ENCODE measurements at regions not wholly inside any gene's neighbourhood (a gene's known extent, or its start where the extent isn't known, plus 50 kb on each side); places are given as distances from the start of the nearest gene placed in this dataset.

DNA sequence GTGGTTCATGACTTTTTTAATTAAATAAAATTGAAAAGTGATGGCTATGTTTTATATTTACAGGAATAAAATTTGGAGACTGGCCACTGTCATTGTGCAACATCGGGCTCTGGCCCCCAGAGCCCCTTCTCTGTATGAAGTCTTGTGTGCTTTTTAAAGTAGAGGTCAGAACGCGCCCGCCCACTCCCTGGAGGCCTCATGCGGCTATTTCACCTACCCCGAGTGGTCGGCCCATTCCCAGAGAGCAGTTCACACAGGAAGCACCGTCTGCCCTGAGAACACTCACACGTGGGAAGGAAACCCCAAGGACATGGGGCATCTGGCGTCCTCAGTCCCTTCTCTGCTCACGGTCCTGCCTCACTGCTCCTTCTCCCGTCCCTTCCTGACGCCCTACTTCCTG lies 296.9 kb upstream of the SALL3 start:
- no peaks in the 10 kb centered on the region for H3K27me3 ChIP-seq (replicated peaks; ENCODE audit: control insufficient read depth, insufficient read depth, low read length)
- no peaks in the 10 kb centered on the region for H3K4me1 ChIP-seq (ENCODE audit: control insufficient read depth, insufficient read depth, low read length)
- H3K4me3 ChIP-seq (ENCODE audit: low read length): no peak overlapping the region
- H3K9ac ChIP-seq (ENCODE audit: low read length): no peak overlapping the region
- H3K9me3 ChIP-seq (ENCODE audit: control insufficient read depth, low read length): no peaks in the 10 kb centered on the region
- H3K36me3 ChIP-seq (ENCODE audit: control insufficient read depth, insufficient read depth, low read length, severe bottlenecking): no peaks in the 10 kb centered on the region
- DNase-seq (ENCODE audit: low read depth): no peak

DNA sequence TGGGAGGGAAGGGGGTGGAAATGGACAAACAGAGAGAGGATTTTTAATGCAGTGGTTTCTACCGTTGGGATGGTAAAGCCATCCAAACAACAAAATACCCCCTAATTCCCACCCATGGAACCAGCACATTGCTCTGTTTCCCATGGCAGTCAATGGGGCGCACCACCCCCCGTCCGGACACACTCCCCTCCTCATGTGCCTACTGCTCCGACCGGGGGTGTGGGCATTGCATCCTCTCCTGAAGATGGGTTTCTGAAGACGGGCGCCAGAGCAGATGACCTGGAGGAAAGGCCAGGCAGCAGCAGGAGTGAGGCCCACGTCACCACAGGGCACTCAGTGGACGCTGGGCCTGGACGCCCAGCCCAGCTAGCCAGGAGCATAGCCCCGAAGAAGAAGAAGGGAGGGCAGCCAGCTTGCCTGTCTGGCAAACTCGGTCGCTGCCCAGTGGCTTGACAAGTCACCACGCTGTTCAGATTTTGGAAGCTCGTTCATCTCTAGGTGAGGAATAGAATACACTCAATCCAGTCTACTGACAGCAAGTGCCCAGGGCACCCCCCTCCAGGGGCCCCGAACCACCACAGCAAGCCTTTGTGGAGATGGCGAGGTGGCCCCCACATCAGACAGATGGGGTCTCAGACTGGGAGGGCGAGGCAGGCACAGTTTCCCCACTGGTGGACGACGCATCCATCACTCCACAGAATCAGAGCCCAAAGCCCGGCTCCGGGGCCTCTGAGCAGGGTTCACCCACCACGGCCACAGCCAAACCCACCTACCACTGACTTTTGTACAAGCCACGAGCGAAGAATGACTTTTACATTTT lies 296.2 kb upstream of the SALL3 start:
- H3K36me3 ChIP-seq (ENCODE audit: control insufficient read depth, insufficient read depth, low read length, severe bottlenecking): no peaks in the 10 kb centered on the region
- no peak overlapping the region for H3K4me3 ChIP-seq (ENCODE audit: low read length)
- no peaks in the 10 kb centered on the region for H3K27me3 ChIP-seq (replicated peaks; ENCODE audit: control insufficient read depth, insufficient read depth, low read length)
- DNase-seq (ENCODE audit: low read depth): no peak
- H3K9me3 ChIP-seq (ENCODE audit: control insufficient read depth, low read length): no peaks in the 10 kb centered on the region
- H3K9ac ChIP-seq (ENCODE audit: low read length): no peak overlapping the region
- no peaks in the 10 kb centered on the region for H3K4me1 ChIP-seq (ENCODE audit: control insufficient read depth, insufficient read depth, low read length)

DNA sequence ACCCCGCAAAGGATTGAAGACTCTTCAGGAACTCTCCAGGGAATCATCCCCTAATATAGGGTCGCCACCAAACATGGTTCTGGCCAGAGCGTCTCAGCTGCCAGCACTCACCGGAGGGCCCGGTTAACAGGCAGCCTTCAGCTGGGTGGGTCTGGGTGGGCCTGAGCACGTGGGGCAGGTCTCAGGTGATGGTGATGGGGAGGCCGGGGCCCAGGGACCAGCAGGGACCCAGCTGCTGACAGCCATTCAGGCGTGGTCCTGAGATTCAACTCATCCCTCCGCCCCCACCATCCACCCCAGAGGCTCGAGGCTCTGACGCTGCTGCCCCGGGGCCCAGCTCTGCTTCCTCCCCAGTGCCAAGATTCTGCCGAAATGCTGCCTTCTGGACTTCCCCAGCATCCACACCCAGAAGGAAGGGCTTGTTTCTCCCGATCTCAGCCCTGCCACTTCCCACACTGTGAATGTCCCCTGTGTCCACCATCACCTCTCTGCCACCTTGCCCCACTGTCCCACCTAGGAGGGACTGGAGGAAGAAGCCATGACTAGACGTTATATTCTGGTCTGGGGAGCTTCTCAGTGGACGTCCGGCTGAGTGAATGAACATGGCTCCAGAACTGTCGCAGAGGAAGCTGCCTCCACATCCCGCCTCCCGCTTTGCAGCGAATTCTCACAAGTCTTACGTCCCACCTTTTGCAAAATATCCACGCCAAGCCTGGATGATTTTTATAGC lies 294.2 kb upstream of the SALL3 start:
- H3K4me3 ChIP-seq (ENCODE audit: low read length): no peak overlapping the region
- no peaks in the 10 kb centered on the region for H3K27me3 ChIP-seq (replicated peaks; ENCODE audit: control insufficient read depth, insufficient read depth, low read length)
- H3K36me3 ChIP-seq (ENCODE audit: control insufficient read depth, insufficient read depth, low read length, severe bottlenecking): no peaks in the 10 kb centered on the region
- H3K9ac ChIP-seq (ENCODE audit: low read length): no peak overlapping the region
- no peaks in the 10 kb centered on the region for H3K4me1 ChIP-seq (ENCODE audit: control insufficient read depth, insufficient read depth, low read length)
- DNase-seq (ENCODE audit: low read depth): no peak
- no peaks in the 10 kb centered on the region for H3K9me3 ChIP-seq (ENCODE audit: control insufficient read depth, low read length)

DNA sequence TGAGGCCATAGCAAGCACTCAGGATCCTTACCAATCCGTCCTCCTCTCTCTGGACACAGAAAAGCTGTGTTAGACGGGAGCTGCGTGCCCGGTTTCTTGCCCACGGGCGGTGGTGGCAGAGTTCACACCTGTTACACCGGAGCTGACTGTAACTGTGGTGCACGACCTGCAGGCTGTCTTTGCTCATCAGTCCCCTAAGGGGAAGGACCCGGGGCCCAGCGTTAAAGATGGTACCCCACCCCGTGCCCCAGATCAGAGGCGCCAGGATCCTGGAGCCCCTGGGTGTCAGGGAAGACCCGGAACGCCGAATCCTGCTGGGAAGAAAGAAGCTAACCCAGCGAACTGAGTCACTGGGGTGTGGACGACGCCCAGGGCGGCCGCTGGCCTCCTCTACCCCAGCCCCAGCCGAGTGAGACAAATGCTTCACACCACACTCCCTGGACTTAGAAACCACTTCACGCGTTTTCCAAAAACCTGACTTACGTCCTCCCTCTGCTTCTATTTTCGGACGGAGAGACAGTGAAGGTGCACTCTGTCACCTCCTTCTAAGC lies 293.6 kb upstream of the SALL3 start:
- H3K27me3 ChIP-seq (replicated peaks; ENCODE audit: control insufficient read depth, insufficient read depth, low read length): no peaks in the 10 kb centered on the region
- H3K4me1 ChIP-seq (ENCODE audit: control insufficient read depth, insufficient read depth, low read length): no peaks in the 10 kb centered on the region
- H3K9me3 ChIP-seq (ENCODE audit: control insufficient read depth, low read length): no peaks in the 10 kb centered on the region
- H3K9ac ChIP-seq (ENCODE audit: low read length): no peak overlapping the region
- no peak for DNase-seq (ENCODE audit: low read depth)
- H3K36me3 ChIP-seq (ENCODE audit: control insufficient read depth, insufficient read depth, low read length, severe bottlenecking): no peaks in the 10 kb centered on the region
- no peak overlapping the region for H3K4me3 ChIP-seq (ENCODE audit: low read length)

DNA sequence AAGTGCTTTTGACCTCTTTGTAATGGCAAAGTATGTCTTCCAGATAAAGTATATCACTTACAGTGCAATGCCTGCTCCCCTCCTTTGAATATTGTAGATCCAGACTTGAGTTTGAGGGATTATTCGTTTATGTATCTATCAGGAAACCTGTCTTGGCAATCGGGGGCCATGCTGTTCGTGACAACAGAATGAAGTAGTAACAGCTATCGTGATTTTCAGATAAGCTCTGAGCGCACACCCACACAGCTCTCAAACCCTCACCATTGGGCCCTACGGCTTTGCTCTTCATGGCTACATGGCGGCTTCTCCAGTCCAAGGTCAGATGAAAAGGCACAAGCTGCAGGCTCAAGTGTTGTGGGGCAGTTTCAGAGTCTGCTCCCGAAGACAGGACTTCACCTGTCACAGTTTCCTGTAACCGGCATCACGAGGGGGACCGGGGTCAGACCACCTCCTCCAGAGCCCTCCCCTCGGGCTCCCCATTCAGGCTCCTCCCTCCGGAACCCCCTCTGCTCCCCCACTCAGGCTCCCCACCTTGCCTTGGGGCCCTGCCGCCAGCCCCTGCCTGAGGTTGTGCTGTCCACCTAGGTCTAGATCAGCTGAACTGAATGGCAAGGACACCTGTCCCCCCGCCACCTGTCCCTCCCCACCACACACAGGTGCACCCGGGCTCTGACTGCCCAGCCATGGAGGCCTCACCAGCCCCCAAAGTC lies 292.5 kb upstream of the SALL3 start:
- Histone ChIP-seq H3K4me3 (ENCODE audit: low read length) (no peak overlapping the region), H3K4me1 (ENCODE audit: control insufficient read depth, insufficient read depth, low read length) (no peaks in the 10 kb centered on the region), H3K36me3 (ENCODE audit: control insufficient read depth, insufficient read depth, low read length, severe bottlenecking) (no peaks in the 10 kb centered on the region), H3K9me3 (ENCODE audit: control insufficient read depth, low read length) (no peaks in the 10 kb centered on the region), H3K9ac (ENCODE audit: low read length) (no peak overlapping the region), H3K27me3 (replicated peaks; ENCODE audit: control insufficient read depth, insufficient read depth, low read length) (no peaks in the 10 kb centered on the region)
- no peak for DNase-seq (ENCODE audit: low read depth)

DNA sequence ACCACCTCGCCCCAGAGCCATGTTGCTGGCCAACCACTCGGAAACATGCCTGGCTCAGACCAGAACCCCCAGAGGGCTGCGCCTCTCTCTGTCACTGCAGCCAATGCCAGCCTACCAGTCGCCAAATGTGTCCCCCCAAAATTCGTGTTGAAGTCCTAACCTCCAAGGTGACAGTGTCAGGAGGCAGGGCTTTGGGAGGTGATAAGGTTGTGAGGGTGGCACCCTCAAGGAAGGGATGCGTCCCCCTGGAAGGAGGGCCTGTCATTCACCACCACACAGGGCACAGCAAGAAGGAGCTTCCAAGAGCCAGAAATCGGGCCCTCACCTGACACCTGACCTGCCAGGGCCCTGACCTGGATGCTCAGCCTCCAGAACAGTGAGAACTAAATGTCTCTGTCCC lies 291.9 kb upstream of the SALL3 start:
- DNase-seq (ENCODE audit: low read depth): no peak
- H3K4me1 ChIP-seq (ENCODE audit: control insufficient read depth, insufficient read depth, low read length): no peaks in the 10 kb centered on the region
- no peaks in the 10 kb centered on the region for H3K27me3 ChIP-seq (replicated peaks; ENCODE audit: control insufficient read depth, insufficient read depth, low read length)
- no peak overlapping the region for H3K9ac ChIP-seq (ENCODE audit: low read length)
- H3K36me3 ChIP-seq (ENCODE audit: control insufficient read depth, insufficient read depth, low read length, severe bottlenecking): no peaks in the 10 kb centered on the region
- no peaks in the 10 kb centered on the region for H3K9me3 ChIP-seq (ENCODE audit: control insufficient read depth, low read length)
- H3K4me3 ChIP-seq (ENCODE audit: low read length): no peak overlapping the region

DNA sequence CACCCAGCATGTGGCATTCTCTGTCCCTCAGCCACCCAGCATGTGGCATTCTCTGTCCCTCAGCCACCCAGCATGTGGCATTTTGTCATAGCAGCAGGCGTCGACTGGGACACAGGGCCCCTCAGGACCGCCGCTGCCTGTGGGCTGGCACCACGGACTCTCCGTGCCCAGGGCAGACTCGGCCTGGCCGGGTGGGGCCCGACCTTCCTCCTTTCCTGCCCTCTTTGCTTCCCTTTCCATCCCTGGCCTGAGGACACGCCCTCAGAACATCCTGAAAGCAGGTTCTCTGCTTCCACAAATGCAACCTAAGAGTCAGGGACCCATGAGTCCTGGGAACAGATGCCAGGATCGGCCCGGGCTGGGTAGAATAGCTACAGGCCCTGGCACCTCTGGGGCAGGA lies 291.4 kb upstream of the SALL3 start:
- Histone ChIP-seq H3K36me3 (ENCODE audit: control insufficient read depth, insufficient read depth, low read length, severe bottlenecking) (no peaks in the 10 kb centered on the region), H3K9ac (ENCODE audit: low read length) (no peak overlapping the region), H3K9me3 (ENCODE audit: control insufficient read depth, low read length) (no peaks in the 10 kb centered on the region), H3K4me1 (ENCODE audit: control insufficient read depth, insufficient read depth, low read length) (no peaks in the 10 kb centered on the region), H3K4me3 (ENCODE audit: low read length) (no peak overlapping the region), H3K27me3 (replicated peaks; ENCODE audit: control insufficient read depth, insufficient read depth, low read length) (no peaks in the 10 kb centered on the region)
- DNase-seq (ENCODE audit: low read depth): no peak

DNA sequence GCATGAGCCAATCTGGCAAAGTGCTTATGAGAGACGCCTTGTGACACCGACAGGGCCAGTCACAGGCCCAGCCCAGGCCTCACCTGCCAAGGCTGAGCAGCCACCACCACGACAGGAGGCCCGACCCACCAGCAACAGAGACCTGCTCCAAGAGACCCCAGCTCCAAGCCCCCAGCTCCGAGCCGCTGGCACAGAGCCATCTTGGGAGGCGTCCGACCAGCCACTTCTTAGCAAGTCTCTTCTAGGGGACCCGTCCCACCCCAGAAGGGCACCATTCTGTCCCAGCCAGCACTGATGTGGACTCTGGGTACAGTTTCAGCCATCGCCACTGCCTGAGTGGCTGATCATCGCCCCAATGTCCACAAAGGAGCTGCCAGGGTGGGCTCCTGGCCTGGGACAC lies 290.7 kb upstream of the SALL3 start:
- Histone ChIP-seq H3K36me3 (ENCODE audit: control insufficient read depth, insufficient read depth, low read length, severe bottlenecking) (no peaks in the 10 kb centered on the region), H3K4me1 (ENCODE audit: control insufficient read depth, insufficient read depth, low read length) (no peaks in the 10 kb centered on the region), H3K27me3 (replicated peaks; ENCODE audit: control insufficient read depth, insufficient read depth, low read length) (no peaks in the 10 kb centered on the region), H3K9ac (ENCODE audit: low read length) (no peak overlapping the region), H3K9me3 (ENCODE audit: control insufficient read depth, low read length) (no peaks in the 10 kb centered on the region), H3K4me3 (ENCODE audit: low read length) (no peak overlapping the region)
- no peak for DNase-seq (ENCODE audit: low read depth)

DNA sequence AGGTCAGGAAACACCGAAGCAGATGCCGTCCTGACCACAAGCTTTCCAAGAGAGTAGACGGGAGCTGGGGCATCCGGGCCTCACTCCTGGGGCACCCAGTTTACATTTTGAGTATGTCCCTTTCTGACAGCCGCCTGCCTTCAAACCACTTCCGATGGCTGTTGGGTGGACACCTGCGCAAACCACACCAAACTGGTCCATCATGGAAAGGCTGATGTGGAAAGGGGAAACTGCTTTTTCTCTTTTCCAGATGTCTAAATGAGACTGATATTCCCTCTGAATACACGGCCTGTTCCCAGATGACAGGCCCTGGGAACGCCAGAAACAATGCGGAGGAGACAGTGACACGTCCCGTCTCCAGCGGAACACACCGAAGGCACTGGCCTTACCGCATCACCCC lies 290.0 kb upstream of the SALL3 start:
- DNase-seq (ENCODE audit: low read depth): no peak
- Histone ChIP-seq H3K9me3 (ENCODE audit: control insufficient read depth, low read length) (no peaks in the 10 kb centered on the region), H3K4me3 (ENCODE audit: low read length) (no peak overlapping the region), H3K9ac (ENCODE audit: low read length) (no peak overlapping the region), H3K36me3 (ENCODE audit: control insufficient read depth, insufficient read depth, low read length, severe bottlenecking) (no peaks in the 10 kb centered on the region), H3K4me1 (ENCODE audit: control insufficient read depth, insufficient read depth, low read length) (no peaks in the 10 kb centered on the region), H3K27me3 (replicated peaks; ENCODE audit: control insufficient read depth, insufficient read depth, low read length) (no peaks in the 10 kb centered on the region)

DNA sequence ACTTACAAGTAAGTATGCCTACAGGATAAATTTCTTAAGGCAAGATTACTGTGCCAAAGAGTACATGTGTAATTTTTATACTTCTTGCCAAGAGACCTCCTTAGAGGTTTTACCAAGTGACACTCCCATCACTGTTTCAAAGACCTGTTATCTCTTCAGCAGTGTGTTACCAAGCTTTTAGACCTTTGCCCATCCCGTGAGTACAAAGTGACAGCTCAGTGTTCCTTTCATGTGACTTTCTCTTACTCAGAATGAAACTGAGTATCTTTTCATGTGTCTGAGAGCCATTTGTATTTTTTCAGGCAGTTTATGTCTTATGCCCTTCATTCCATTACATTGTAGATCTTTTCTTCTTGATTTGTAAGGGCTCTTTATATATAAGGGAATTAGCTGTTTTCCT lies 287.5 kb upstream of the SALL3 start:
- Histone ChIP-seq H3K9ac (ENCODE audit: low read length) (no peak overlapping the region), H3K4me3 (ENCODE audit: low read length) (no peak overlapping the region), H3K27me3 (replicated peaks; ENCODE audit: control insufficient read depth, insufficient read depth, low read length) (no peaks in the 10 kb centered on the region), H3K4me1 (ENCODE audit: control insufficient read depth, insufficient read depth, low read length) (no peaks in the 10 kb centered on the region), H3K9me3 (ENCODE audit: control insufficient read depth, low read length) (no peaks in the 10 kb centered on the region), H3K36me3 (ENCODE audit: control insufficient read depth, insufficient read depth, low read length, severe bottlenecking) (no peaks in the 10 kb centered on the region)
- no peak for DNase-seq (ENCODE audit: low read depth)

DNA sequence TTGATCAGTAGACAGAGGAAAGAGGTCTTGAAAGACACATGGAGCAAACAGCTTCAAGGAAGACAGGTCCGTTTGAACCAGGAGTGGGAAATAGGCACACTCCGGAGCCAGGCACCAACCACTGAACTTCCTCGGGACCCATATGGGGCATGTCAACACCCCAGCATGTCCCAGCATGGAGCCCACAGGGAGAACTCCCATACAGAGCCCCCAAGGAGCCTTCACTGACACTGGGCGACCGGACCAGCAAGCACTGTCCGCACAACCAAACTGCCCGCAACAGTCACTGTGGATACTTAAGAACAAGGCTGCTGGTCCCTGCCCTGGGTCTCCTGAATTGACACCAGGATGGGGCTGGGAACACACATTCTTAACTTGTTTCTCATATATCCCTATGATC lies 286.2 kb upstream of the SALL3 start:
- H3K4me3 ChIP-seq (ENCODE audit: low read length): no peak overlapping the region
- no peaks in the 10 kb centered on the region for H3K36me3 ChIP-seq (ENCODE audit: control insufficient read depth, insufficient read depth, low read length, severe bottlenecking)
- no peak for DNase-seq (ENCODE audit: low read depth)
- no peaks in the 10 kb centered on the region for H3K9me3 ChIP-seq (ENCODE audit: control insufficient read depth, low read length)
- no peaks in the 10 kb centered on the region for H3K27me3 ChIP-seq (replicated peaks; ENCODE audit: control insufficient read depth, insufficient read depth, low read length)
- H3K9ac ChIP-seq (ENCODE audit: low read length): no peak overlapping the region
- H3K4me1 ChIP-seq (ENCODE audit: control insufficient read depth, insufficient read depth, low read length): no peaks in the 10 kb centered on the region
